Spinal cord (tissue), 9 donors: ENCODE measurements at regions not wholly inside any gene's neighbourhood (a gene's known extent, or its start where the extent isn't known, plus 50 kb on each side); places are given as distances from the start of the nearest gene placed in this dataset.
A peak's percentile ranks its signal among the peaks of the same experiment; 100 is the strongest.

Experiments used
- DNase-seq, 6 donors: peaks; one replicate each; pipeline versions ENCODE4 v3.0.0 to v3.0.0-alpha.2; 2013 to 2015; ENCODE audit warnings: low spot score in 6 of 6, low read depth in 4 of 6
- H3K27ac ChIP-seq: one replicate; pipeline ENCODE4 v1.5.1; 2013; ENCODE audit warnings: low read depth, low read length, control low read depth
- H3K27me3 ChIP-seq: one replicate; pipeline ENCODE4 v1.6.1; 2013; ENCODE audit warnings: low read length; ENCODE audit not compliant: control insufficient read depth, insufficient read depth
- H3K36me3 ChIP-seq: one replicate; pipeline ENCODE4 v1.6.1; 2013; ENCODE audit warnings: low read length; ENCODE audit not compliant: control insufficient read depth, insufficient read depth
- H3K4me1 ChIP-seq: one replicate; pipeline ENCODE4 v1.6.1; 2013; ENCODE audit warnings: low read length; ENCODE audit not compliant: control insufficient read depth, insufficient read depth
- H3K4me3 ChIP-seq: one replicate; pipeline ENCODE4 v1.5.1; 2013; ENCODE audit warnings: low read depth, low read length, control low read depth
- H3K9me3 ChIP-seq: one replicate; pipeline ENCODE4 v1.6.1; 2013; ENCODE audit warnings: low read length; ENCODE audit not compliant: control insufficient read depth, insufficient read depth
- WGBS: methylation state at CpG from one replicate; pipeline ENCODE4 v1.1.5; 2013; ENCODE audit warnings: missing lambda C conversion rate; ENCODE audit not compliant: insufficient coverage; 5-methylcytosine and 5-hydroxymethylcytosine counted together
- donor health status: healthy.

DNA sequence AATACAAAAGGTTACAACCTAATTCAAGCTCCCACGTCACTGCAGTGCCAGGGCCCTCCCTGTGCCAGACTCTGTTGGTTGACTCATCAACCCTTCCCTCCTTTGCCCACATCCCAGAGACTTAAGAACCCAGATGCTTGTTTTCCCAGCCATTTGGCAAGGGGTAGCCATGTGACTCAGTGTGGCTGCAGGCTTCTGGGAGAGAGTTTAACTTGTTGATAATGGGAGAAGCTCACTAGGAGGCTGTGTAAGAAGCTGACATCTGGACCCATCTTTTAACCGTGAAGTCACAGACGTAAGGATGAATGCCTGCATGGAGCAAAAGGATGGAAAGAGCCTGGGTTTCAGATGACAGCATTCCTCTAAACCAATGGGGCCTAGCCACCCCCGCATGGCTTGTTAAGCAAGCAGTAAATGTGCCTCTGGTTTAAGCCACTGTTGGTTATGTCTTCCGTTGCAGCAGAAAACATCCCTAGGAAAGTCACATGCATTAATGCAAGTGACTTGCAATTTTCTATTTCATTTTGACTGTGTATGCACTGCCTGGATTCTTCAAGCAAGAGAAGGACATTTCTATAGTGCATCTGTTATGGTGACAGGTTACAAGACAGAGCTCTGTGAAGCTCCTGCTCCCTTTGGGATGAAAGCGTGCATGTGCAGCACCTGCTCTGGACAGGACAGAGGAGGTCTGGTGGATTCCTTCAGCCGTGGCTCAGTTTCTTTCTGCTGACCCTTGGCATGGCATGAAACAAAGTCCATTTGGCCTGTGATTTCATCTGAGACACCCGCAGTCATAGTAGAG is 57.5 kb upstream of the CREB5 start:
- 78% methylated on average over 5 of the region's 8 CpGs for WGBS
- Histone ChIP-seq H3K27ac (no peak overlapping the region), H3K9me3 (no peaks in the 10 kb centered on the region), H3K36me3 (no peaks in the 10 kb centered on the region), H3K4me1 (peaks cover 3% of the 10 kb centered on the region), H3K4me3 (no peak overlapping the region), H3K27me3 (no peaks in the 10 kb centered on the region)
- no peak for DNase-seq

DNA sequence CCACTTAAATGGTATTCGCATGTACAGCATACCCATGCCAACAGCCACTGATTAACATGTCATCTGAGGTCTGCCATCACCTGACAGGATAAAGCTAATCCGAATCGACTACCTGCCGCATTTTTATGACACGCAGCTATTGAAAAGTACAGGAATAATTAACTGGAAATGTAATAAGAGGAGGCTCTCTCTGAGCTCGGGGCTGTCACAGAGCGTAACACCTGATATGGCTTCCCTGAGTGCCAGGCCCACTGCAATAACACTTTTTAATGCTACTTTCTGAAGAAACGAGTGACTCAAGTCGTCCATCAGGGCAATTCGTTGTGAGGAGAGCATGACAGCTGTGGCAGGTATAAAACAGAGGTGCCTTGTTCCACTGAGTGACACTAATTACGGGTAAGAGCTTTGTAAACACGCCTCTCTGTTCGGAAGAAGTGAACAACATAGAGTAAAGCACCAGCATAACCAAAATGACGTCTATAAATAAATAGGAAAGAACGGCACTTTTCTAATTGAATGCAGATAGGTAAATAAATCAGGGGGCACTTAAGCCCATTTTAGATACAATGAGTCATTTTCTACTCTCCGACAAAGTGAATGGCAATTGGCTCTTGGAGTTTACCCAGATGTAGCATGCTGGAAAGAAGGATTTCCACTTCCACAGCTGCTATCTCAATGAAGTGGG is 56.5 kb upstream of the CREB5 start:
- peaks cover 3% of the 10 kb centered on the region for H3K4me1 ChIP-seq
- no peaks in the 10 kb centered on the region for H3K27me3 ChIP-seq
- no peak overlapping the region for H3K4me3 ChIP-seq
- DNase-seq: peak in 1 of 6 donors; percentile 75
- H3K9me3 ChIP-seq: no peaks in the 10 kb centered on the region
- H3K27ac ChIP-seq: no peak overlapping the region
- 77% methylated on average over 6 of the region's 16 CpGs for WGBS
- H3K36me3 ChIP-seq: no peaks in the 10 kb centered on the region

DNA sequence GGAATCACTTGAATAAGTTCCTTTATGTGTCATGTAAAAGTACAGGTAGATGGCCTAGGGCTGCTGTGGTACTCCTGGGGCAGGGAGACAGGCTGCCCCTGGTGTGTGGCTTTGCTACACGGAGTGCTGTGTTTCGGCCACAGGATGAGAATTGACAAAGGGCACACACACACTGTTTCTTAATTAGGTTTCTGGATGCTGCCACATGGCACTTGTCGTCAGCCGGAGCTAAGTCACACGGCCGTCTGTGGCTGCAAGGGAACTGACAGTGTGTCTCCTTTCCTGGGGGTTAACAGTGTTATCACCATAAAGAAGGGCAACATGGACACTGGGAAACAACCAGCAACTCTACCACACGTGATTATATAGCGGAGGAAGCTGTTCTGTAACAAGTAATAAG is 55.7 kb upstream of the CREB5 start:
- DNase-seq: peak in 1 of 6 donors; percentile 35
- H3K4me1 ChIP-seq: peaks cover 3% of the 10 kb centered on the region
- H3K9me3 ChIP-seq: no peaks in the 10 kb centered on the region
- H3K27me3 ChIP-seq: no peaks in the 10 kb centered on the region
- no peak overlapping the region for H3K27ac ChIP-seq
- H3K4me3 ChIP-seq: no peak overlapping the region
- no peaks in the 10 kb centered on the region for H3K36me3 ChIP-seq
- 22% methylated on average over 6 of the region's 8 CpGs for WGBS

DNA sequence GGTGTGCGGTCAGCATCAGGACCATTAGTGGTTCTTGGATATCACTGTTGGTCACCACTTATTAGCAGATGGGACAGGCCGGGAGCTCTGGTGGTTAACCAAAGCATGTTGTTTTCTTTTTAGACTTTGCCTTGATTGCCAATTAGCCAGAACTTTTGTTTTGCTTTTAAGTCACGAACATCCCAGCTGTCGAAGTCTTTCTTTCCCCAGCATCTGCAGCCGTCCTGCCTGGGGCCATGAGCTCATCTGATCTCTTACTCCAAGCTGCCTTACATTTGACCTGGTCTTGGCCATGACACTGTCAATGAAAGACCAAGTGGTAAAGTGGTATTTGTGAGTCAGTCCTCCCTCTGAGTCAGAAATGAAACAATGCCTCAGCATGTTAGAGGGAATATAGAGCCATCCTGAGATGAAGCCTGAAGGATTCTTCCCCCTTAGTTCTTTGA is 53.9 kb upstream of the CREB5 start:
- Histone ChIP-seq H3K36me3 (no peaks in the 10 kb centered on the region), H3K4me3 (no peak overlapping the region), H3K9me3 (no peaks in the 10 kb centered on the region), H3K27me3 (no peaks in the 10 kb centered on the region), H3K27ac (no peak overlapping the region), H3K4me1 (peaks cover 3% of the 10 kb centered on the region)
- DNase-seq: no peak
- 86% methylated on average over 5 of the region's 5 CpGs for WGBS

DNA sequence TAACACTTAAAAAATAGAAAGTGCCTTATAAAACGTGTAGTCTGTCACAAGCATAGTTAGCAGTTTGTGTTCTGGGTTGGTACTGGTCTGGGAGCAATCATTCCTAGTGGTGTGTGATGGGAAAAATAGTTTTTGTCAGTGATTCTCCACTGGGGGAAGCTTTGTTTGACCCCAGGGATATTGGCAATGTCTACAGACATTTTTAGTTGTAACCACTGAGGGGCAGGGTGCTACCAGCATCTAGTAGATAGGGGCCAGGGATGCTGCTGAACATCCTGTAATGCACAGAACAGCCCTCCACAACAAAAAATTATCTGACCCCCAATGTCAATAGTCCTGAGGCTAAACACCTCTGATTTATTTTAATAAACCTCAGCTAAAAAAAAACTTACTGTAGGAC is 51.6 kb upstream of the CREB5 start:
- no peaks in the 10 kb centered on the region for H3K27me3 ChIP-seq
- no CpG with 5 or more reads among the region's 1 CpG for WGBS
- peaks cover 3% of the 10 kb centered on the region for H3K4me1 ChIP-seq
- H3K36me3 ChIP-seq: no peaks in the 10 kb centered on the region
- no peak overlapping the region for H3K27ac ChIP-seq
- H3K4me3 ChIP-seq: no peak overlapping the region
- DNase-seq: peak in 1 of 6 donors; percentile 34
- H3K9me3 ChIP-seq: no peaks in the 10 kb centered on the region

DNA sequence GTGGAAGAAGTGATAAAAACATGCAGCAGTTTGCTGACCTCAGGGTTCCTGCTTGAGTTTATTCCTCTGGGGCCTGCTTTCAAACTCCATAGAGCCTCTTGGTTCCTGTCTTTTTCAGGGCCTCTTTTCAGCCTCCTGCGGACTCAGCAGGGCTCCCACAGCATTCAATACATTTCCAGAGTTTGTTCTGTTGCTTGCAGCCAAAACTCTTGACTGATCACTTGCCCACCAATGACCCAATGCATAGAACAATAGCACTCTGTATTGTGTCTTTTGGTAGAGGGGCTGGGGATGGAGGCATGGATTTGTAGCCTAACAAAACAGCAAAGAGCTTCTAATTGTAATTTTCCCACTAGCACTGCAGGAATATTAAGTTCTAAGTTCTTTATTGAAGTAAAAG is 50.8 kb upstream of the CREB5 start:
- H3K27ac ChIP-seq: no peak overlapping the region
- no peaks in the 10 kb centered on the region for H3K27me3 ChIP-seq
- WGBS: no CpG with 5 or more reads among the region's 1 CpG

DNA sequence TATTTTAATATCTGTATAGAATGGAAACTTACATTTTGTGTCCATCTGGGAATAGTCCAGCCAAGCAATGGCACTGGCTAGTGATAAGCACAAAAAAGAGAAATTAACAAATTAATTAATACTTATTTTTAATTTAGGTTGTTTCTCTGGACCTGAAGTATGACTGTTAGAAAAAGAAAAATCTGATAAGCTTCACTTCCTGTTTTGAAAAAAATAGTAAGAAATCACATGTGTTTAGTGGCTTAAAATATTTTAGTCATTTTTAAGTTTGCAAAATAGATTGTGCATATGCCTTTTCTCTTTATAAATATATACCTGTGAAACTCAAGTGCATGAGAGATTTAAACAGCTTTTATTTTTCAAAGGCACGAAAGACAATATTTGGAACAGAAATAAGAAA is 50.1 kb upstream of the CREB5 start:
- Histone ChIP-seq H3K4me1 (no peaks in the 10 kb centered on the region), H3K4me3 (no peak overlapping the region), H3K9me3 (no peaks in the 10 kb centered on the region), H3K27me3 (no peaks in the 10 kb centered on the region), H3K36me3 (no peaks in the 10 kb centered on the region), H3K27ac (no peak overlapping the region)
- DNase-seq: no peak
- no CpG with 5 or more reads among the region's 1 CpG for WGBS

More for the DNA sequence above, 50.8 kb upstream of the CREB5 start:
- peak in 1 of 6 donors; percentile 35 for DNase-seq
- Histone ChIP-seq H3K4me3 (no peak overlapping the region), H3K4me1 (peaks cover 1% of the 10 kb centered on the region), H3K9me3 (no peaks in the 10 kb centered on the region), H3K36me3 (no peaks in the 10 kb centered on the region)
